HL-60 (cell line): ENCODE measurements at regions not wholly inside any gene's neighbourhood (a gene's known extent, or its start where the extent isn't known, plus 50 kb on each side); places are given as distances from the start of the nearest gene placed in this dataset.

Source experiments
- DNase-seq, 2 experiments: peaks; one replicate each; pipeline ENCODE4 v3.0.0-alpha.2; 2010 to 2020; ENCODE audit warnings: low read depth in 1 of 2, low spot score in 1 of 2
- H3K27ac ChIP-seq: fragments of 250-450 bp; sonication (Bioruptor Pico); replicated peaks from 2 replicates; pipeline ENCODE4 v1.5.1; 2020; ENCODE audit warnings: mild to moderate bottlenecking, moderate library complexity
- H3K27me3 ChIP-seq: fragments of 250-450 bp; sonication (Bioruptor Pico); 2 replicates; pipeline ENCODE4 v1.5.1; 2021; ENCODE audit warnings: mild to moderate bottlenecking, moderate library complexity; ENCODE audit not compliant: insufficient read depth, poor library complexity, severe bottlenecking
- H3K4me3 ChIP-seq: replicated peaks from 2 replicates; pipeline ENCODE4 v1.5.1; 2011; ENCODE audit warnings: mild to moderate bottlenecking, control low read depth, low read length; ENCODE audit not compliant: insufficient read depth
- CTCF ChIP-seq: IDR thresholded peaks from one replicate; pipeline ENCODE4 v1.5.1; 2011; ENCODE audit warnings: low read length, control low read depth, inconsistent platforms; ENCODE audit not compliant: insufficient read depth
- GABPA ChIP-seq: IDR thresholded peaks from 2 replicates; pipeline ENCODE4 v1.6.1; 2012; ENCODE audit warnings: low read depth
- POLR2AphosphoS5 ChIP-seq: IDR thresholded peaks from 2 replicates; pipeline ENCODE4 v1.6.1; 2012; ENCODE audit warnings: low read depth
- REST ChIP-seq: IDR thresholded peaks from 2 replicates; pipeline ENCODE4 v1.6.1; 2012; ENCODE audit warnings: low read depth; ENCODE audit not compliant: insufficient replicate concordance
- SPI1 ChIP-seq: IDR thresholded peaks from 2 replicates; pipeline ENCODE4 v1.6.1; 2012; ENCODE audit warnings: low read depth, mild to moderate bottlenecking, borderline replicate concordance

GRCh38 chr7:52569151-52569550, 466.3 kb upstream of the POM121L12 start:
- TF ChIP-seq GABPA (no peak), CTCF (no peak), POLR2AphosphoS5 (no peak), REST (no peak), SPI1 (no peak)
- no peak for DNase-seq
- H3K27me3 ChIP-seq, result no peaks in the 10 kb centered on the region
- H3K27ac ChIP-seq, result no peak overlapping the region
- H3K4me3 ChIP-seq, result no peak overlapping the region

GRCh38 chr7:52565974-52566373, 469.5 kb upstream of the POM121L12 start:
- TF ChIP-seq GABPA (no peak), SPI1 (no peak), REST (no peak), POLR2AphosphoS5 (no peak), CTCF (no peak)
- DNase-seq, result no peak

GRCh38 chr7:52555805-52556204, 479.6 kb upstream of the POM121L12 start:
- TF ChIP-seq SPI1 (no peak), GABPA (no peak), POLR2AphosphoS5 (no peak), CTCF (no peak)
- Histone ChIP-seq H3K27ac (no peak overlapping the region), H3K4me3 (no peak overlapping the region), H3K27me3 (no peaks in the 10 kb centered on the region)
- no peak for DNase-seq

More at GRCh38 chr7:52565974-52566373, 469.5 kb upstream of the POM121L12 start:
- Histone ChIP-seq H3K27ac (no peak overlapping the region), H3K4me3 (no peak overlapping the region), H3K27me3 (no peaks in the 10 kb centered on the region)

- TF ChIP-seq POLR2AphosphoS5, result no peak
- TF ChIP-seq GABPA, result no peak
- no peak for TF ChIP-seq REST
- TF ChIP-seq SPI1, result no peak
- no peak for TF ChIP-seq CTCF
- no peak overlapping the region for H3K4me3 ChIP-seq
- no peaks in the 10 kb centered on the region for H3K27me3 ChIP-seq
- no peak for DNase-seq
- no peak overlapping the region for H3K27ac ChIP-seq
Observed at GRCh38 chr7:52547308-52547910, 488.0 kb upstream of the POM121L12 start.
